WTC11 (cell line): ENCODE measurements at regions not wholly inside any gene's neighbourhood (a gene's known extent, or its start where the extent isn't known, plus 50 kb on each side); places are given as distances from the start of the nearest gene placed in this dataset.

Experiments
- ATAC-seq: fragments of 200-7000 bp; cut with Tn5 transposase; 2 replicates; pipeline ENCODE4 v1.10.0; 2021; ENCODE audit warnings: mild to moderate bottlenecking, moderate library complexity
- CTCF ChIA-PET: fragments of 300-600 bp; sonication (Branson Sonifier 250); formaldehyde crosslinking; loops from one replicate; lab custom pipeline; 2021; ENCODE audit warnings: antibody characterized with exemption; lab: Charles Lee
- POLR2A ChIA-PET: fragments of 350-600 bp; sonication (Branson Sonifier 250); formaldehyde crosslinking; loops from one replicate; lab custom pipeline; 2021; ENCODE audit warnings: antibody characterized with exemption; lab: Charles Lee
- DNase-seq: peaks from one replicate; pipeline ENCODE4 v3.0.0; 2021; ENCODE audit warnings: low spot score
- H3K27ac Mint-ChIP-seq: 2 replicates; pipeline ENCODE4 v1.8.0; 2021; ENCODE audit warnings: mixed read lengths
- H3K27me3 Mint-ChIP-seq: 2 replicates; pipeline ENCODE4 v1.8.0; 2021; ENCODE audit warnings: low read depth, mild to moderate bottlenecking, moderate library complexity, mixed read lengths
- H3K36me3 Mint-ChIP-seq: 2 replicates; pipeline ENCODE4 v1.8.0; 2021; ENCODE audit warnings: mixed read lengths
- H3K4me1 Mint-ChIP-seq: 2 replicates; pipeline ENCODE4 v1.8.0; 2022; ENCODE audit warnings: mixed read lengths
- H3K4me3 Mint-ChIP-seq: 2 replicates; pipeline ENCODE4 v1.8.0; 2021; ENCODE audit warnings: mild to moderate bottlenecking, moderate library complexity, mixed read lengths
- H3K9me3 Mint-ChIP-seq: 2 replicates; pipeline ENCODE4 v1.8.0; 2021; ENCODE audit warnings: mixed read lengths
- CREM ChIP-seq: sonication (generic); formaldehyde crosslinking; IDR thresholded peaks from 2 replicates; pipeline ENCODE4 v1.8.1; 2022; ENCODE audit warnings: mild to moderate bottlenecking, missing genetic modification reagents, moderate library complexity
- ELF4 ChIP-seq: sonication (generic); formaldehyde crosslinking; IDR thresholded peaks from 2 replicates; pipeline ENCODE4 v1.8.1; 2022; ENCODE audit warnings: low read depth, mild to moderate bottlenecking, moderate library complexity, missing genetic modification reagents
- ETV6 ChIP-seq: sonication (generic); formaldehyde crosslinking; IDR thresholded peaks from 2 replicates; pipeline ENCODE4 v1.8.1; 2022; ENCODE audit warnings: mild to moderate bottlenecking, missing genetic modification reagents
- FOXK1 ChIP-seq: sonication (generic); formaldehyde crosslinking; IDR thresholded peaks from 2 replicates; pipeline ENCODE4 v1.8.0; 2022; ENCODE audit warnings: mild to moderate bottlenecking, moderate library complexity, missing genetic modification reagents
- GTF2I ChIP-seq: fragments of 250-450 bp; sonication (Bioruptor Pico); conservative IDR thresholded peaks from 2 replicates; pipeline ENCODE4 v1.4.0; 2021; ENCODE audit warnings: mild to moderate bottlenecking
- JUN ChIP-seq: sonication (generic); formaldehyde crosslinking; IDR thresholded peaks from 2 replicates; pipeline ENCODE4 v1.8.0; 2023; ENCODE audit warnings: mild to moderate bottlenecking, missing genetic modification reagents
- MXD4 ChIP-seq: fragments of 250-450 bp; sonication (Bioruptor Pico); IDR thresholded peaks from 2 replicates; pipeline ENCODE4 v1.8.0; 2021; ENCODE audit warnings: mild to moderate bottlenecking, moderate library complexity, borderline replicate concordance
- NR2C2 ChIP-seq: sonication (generic); formaldehyde crosslinking; IDR thresholded peaks from 2 replicates; pipeline ENCODE4 v1.8.0; 2022; ENCODE audit warnings: mild to moderate bottlenecking, missing genetic modification reagents
- SP1 ChIP-seq: sonication (generic); formaldehyde crosslinking; conservative IDR thresholded peaks from 2 replicates; pipeline ENCODE4 v1.8.1; 2022; ENCODE audit warnings: missing genetic modification reagents
- TCF7 ChIP-seq: sonication (generic); formaldehyde crosslinking; IDR thresholded peaks from 2 replicates; pipeline ENCODE4 v1.8.0; 2022; ENCODE audit warnings: mild to moderate bottlenecking, low read depth, missing genetic modification reagents, moderate library complexity
- ZBTB21 ChIP-seq: sonication (generic); formaldehyde crosslinking; IDR thresholded peaks from 2 replicates; pipeline ENCODE4 v1.8.1; 2023; ENCODE audit warnings: mild to moderate bottlenecking, missing genetic modification reagents, borderline replicate concordance
- ZNF263 ChIP-seq: sonication (generic); formaldehyde crosslinking; IDR thresholded peaks from 2 replicates; pipeline ENCODE4 v1.8.1; 2022; ENCODE audit warnings: low read depth, mild to moderate bottlenecking, moderate library complexity, missing genetic modification reagents
- ZNF671 ChIP-seq: fragments of 250-450 bp; sonication (Bioruptor Pico); IDR thresholded peaks from 2 replicates; pipeline ENCODE4 v1.8.0; 2021; ENCODE audit warnings: mild to moderate bottlenecking
- TF ChIP-seq, protein P1 (sequence below): sonication (generic); formaldehyde crosslinking; IDR thresholded peaks from 2 replicates; pipeline ENCODE4 v1.8.0; 2023; ENCODE audit warnings: missing genetic modification reagents
- TF ChIP-seq, protein P2 (sequence below): sonication (generic); formaldehyde crosslinking; IDR thresholded peaks from 2 replicates; pipeline ENCODE4 v1.8.1; 2022; ENCODE audit warnings: mild to moderate bottlenecking, missing genetic modification reagents, moderate library complexity, borderline replicate concordance
- TF ChIP-seq, protein P3 (sequence below): sonication (generic); formaldehyde crosslinking; IDR thresholded peaks from 2 replicates; pipeline ENCODE4 v1.8.1; 2023; ENCODE audit warnings: mild to moderate bottlenecking, missing genetic modification reagents, moderate library complexity
- TF ChIP-seq, protein P4 (sequence below): sonication (generic); formaldehyde crosslinking; conservative IDR thresholded peaks from 2 replicates; pipeline ENCODE4 v1.8.1; 2023; ENCODE audit warnings: mild to moderate bottlenecking, low read depth, missing genetic modification reagents, moderate library complexity
- TF ChIP-seq, protein P5 (sequence below): fragments of 250-450 bp; sonication (Bioruptor Pico); IDR thresholded peaks from 2 replicates; pipeline ENCODE4 v1.9.0; 2021; ENCODE audit warnings: mild to moderate bottlenecking
- TF ChIP-seq, protein P6 (sequence below): sonication (generic); formaldehyde crosslinking; IDR thresholded peaks from 2 replicates; pipeline ENCODE4 v1.8.1; 2023; ENCODE audit warnings: mild to moderate bottlenecking, missing genetic modification reagents
- TF ChIP-seq, protein P7 (sequence below): sonication (generic); formaldehyde crosslinking; IDR thresholded peaks from 2 replicates; pipeline ENCODE4 v1.8.1; 2022; ENCODE audit warnings: low read depth, missing genetic modification reagents, borderline replicate concordance
- TF ChIP-seq, protein P8 (sequence below): sonication (generic); formaldehyde crosslinking; IDR thresholded peaks from 2 replicates; pipeline ENCODE4 v1.8.1; 2023; ENCODE audit warnings: mild to moderate bottlenecking, missing genetic modification reagents
- TF ChIP-seq, protein P9 (sequence below): sonication (generic); formaldehyde crosslinking; IDR thresholded peaks from 2 replicates; pipeline ENCODE4 v1.8.1; 2023; ENCODE audit warnings: mild to moderate bottlenecking, moderate library complexity, missing genetic modification reagents

DNA sequence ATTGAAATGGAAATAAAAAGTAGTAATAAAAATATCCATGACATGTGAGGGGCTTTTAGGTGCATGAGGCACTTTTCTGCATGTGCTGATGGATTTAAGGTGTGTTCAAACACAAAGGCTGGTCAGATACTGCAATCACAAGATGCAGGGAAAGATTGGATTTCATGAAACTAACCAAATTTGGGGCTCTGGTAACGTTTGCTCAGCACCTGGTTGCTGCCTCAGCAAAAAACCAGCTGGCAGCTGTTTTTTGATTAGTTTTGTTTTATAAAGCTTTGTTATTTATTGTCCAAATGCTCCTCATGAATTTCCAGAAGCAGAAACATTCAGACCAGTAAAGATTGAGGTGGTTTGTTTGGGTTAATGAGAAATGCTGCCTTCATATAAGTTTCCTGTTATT, 195.7 kb upstream of the NRG3 start (continued):
- TF ChIP-seq, protein P1, sequence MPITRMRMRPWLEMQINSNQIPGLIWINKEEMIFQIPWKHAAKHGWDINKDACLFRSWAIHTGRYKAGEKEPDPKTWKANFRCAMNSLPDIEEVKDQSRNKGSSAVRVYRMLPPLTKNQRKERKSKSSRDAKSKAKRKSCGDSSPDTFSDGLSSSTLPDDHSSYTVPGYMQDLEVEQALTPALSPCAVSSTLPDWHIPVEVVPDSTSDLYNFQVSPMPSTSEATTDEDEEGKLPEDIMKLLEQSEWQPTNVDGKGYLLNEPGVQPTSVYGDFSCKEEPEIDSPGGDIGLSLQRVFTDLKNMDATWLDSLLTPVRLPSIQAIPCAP (CRISPR knock-in tag), result no peak
- no peak for TF ChIP-seq JUN (CRISPR knock-in tag)
- no peak for TF ChIP-seq MXD4 (CRISPR knock-in tag)
- TF ChIP-seq, protein P2, sequence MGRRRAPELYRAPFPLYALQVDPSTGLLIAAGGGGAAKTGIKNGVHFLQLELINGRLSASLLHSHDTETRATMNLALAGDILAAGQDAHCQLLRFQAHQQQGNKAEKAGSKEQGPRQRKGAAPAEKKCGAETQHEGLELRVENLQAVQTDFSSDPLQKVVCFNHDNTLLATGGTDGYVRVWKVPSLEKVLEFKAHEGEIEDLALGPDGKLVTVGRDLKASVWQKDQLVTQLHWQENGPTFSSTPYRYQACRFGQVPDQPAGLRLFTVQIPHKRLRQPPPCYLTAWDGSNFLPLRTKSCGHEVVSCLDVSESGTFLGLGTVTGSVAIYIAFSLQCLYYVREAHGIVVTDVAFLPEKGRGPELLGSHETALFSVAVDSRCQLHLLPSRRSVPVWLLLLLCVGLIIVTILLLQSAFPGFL, result no peak
- no peak for TF ChIP-seq ZBTB21 (CRISPR knock-in tag)
- TF ChIP-seq, protein P3, sequence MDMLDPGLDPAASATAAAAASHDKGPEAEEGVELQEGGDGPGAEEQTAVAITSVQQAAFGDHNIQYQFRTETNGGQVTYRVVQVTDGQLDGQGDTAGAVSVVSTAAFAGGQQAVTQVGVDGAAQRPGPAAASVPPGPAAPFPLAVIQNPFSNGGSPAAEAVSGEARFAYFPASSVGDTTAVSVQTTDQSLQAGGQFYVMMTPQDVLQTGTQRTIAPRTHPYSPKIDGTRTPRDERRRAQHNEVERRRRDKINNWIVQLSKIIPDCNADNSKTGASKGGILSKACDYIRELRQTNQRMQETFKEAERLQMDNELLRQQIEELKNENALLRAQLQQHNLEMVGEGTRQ (CRISPR knock-in tag), result no peak
- TF ChIP-seq, protein P4, sequence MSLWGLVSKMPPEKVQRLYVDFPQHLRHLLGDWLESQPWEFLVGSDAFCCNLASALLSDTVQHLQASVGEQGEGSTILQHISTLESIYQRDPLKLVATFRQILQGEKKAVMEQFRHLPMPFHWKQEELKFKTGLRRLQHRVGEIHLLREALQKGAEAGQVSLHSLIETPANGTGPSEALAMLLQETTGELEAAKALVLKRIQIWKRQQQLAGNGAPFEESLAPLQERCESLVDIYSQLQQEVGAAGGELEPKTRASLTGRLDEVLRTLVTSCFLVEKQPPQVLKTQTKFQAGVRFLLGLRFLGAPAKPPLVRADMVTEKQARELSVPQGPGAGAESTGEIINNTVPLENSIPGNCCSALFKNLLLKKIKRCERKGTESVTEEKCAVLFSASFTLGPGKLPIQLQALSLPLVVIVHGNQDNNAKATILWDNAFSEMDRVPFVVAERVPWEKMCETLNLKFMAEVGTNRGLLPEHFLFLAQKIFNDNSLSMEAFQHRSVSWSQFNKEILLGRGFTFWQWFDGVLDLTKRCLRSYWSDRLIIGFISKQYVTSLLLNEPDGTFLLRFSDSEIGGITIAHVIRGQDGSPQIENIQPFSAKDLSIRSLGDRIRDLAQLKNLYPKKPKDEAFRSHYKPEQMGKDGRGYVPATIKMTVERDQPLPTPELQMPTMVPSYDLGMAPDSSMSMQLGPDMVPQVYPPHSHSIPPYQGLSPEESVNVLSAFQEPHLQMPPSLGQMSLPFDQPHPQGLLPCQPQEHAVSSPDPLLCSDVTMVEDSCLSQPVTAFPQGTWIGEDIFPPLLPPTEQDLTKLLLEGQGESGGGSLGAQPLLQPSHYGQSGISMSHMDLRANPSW (CRISPR knock-in tag), result no peak

DNA sequence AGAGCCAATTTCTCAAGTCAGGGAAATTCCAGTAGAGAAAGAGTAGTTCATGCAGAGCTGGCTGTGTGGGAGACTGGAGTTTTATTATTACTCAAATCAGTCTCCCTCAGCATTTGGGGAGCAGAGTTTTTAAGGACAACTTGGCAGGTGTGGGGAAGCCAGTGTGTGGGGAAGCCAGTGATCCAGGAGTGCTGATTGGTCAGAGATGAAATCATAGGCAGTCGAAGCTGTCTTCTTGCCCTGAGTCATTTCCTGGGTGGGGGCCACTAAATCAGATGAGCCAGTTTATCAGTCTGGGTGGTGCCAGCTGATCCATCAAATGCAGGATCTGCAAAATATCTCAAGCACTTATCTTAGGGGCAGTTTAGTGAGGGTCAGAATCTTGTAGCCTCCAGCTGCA, 194.6 kb upstream of the NRG3 start:
- Mint-ChIP-seq H3K36me3 (peaks cover 14% of the 10 kb centered on the region), H3K9me3 (peaks cover 17% of the 10 kb centered on the region), H3K4me3 (no peak overlapping the region), H3K27ac (no peak overlapping the region), H3K27me3 (no peaks in the 10 kb centered on the region), H3K4me1 (peaks cover 12% of the 10 kb centered on the region)
- CTCF ChIA-PET, result no interaction called here
- POLR2A ChIA-PET, result no interaction called here
- no peak for ATAC-seq
- no peak for DNase-seq
- TF ChIP-seq, protein P5, sequence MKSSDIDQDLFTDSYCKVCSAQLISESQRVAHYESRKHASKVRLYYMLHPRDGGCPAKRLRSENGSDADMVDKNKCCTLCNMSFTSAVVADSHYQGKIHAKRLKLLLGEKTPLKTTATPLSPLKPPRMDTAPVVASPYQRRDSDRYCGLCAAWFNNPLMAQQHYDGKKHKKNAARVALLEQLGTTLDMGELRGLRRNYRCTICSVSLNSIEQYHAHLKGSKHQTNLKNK (CRISPR knock-in tag), result no peak
- TF ChIP-seq TCF7 (CRISPR knock-in tag) (no peak), FOXK1 (CRISPR knock-in tag) (no peak), GTF2I (CRISPR knock-in tag) (no peak), CREM (CRISPR knock-in tag) (no peak), ELF4 (no peak), ZNF671 (CRISPR knock-in tag) (no peak), ZNF263 (no peak), SP1 (CRISPR knock-in tag) (no peak), ETV6 (CRISPR knock-in tag) (no peak), NR2C2 (CRISPR knock-in tag) (no peak), JUN (CRISPR knock-in tag) (no peak)
- TF ChIP-seq, protein P3 (CRISPR knock-in tag), result no peak
- TF ChIP-seq, protein P6, sequence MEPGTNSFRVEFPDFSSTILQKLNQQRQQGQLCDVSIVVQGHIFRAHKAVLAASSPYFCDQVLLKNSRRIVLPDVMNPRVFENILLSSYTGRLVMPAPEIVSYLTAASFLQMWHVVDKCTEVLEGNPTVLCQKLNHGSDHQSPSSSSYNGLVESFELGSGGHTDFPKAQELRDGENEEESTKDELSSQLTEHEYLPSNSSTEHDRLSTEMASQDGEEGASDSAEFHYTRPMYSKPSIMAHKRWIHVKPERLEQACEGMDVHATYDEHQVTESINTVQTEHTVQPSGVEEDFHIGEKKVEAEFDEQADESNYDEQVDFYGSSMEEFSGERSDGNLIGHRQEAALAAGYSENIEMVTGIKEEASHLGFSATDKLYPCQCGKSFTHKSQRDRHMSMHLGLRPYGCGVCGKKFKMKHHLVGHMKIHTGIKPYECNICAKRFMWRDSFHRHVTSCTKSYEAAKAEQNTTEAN, result no peak
- TF ChIP-seq, protein P7, sequence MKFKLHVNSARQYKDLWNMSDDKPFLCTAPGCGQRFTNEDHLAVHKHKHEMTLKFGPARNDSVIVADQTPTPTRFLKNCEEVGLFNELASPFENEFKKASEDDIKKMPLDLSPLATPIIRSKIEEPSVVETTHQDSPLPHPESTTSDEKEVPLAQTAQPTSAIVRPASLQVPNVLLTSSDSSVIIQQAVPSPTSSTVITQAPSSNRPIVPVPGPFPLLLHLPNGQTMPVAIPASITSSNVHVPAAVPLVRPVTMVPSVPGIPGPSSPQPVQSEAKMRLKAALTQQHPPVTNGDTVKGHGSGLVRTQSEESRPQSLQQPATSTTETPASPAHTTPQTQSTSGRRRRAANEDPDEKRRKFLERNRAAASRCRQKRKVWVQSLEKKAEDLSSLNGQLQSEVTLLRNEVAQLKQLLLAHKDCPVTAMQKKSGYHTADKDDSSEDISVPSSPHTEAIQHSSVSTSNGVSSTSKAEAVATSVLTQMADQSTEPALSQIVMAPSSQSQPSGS, result no peak
- TF ChIP-seq, protein P8, sequence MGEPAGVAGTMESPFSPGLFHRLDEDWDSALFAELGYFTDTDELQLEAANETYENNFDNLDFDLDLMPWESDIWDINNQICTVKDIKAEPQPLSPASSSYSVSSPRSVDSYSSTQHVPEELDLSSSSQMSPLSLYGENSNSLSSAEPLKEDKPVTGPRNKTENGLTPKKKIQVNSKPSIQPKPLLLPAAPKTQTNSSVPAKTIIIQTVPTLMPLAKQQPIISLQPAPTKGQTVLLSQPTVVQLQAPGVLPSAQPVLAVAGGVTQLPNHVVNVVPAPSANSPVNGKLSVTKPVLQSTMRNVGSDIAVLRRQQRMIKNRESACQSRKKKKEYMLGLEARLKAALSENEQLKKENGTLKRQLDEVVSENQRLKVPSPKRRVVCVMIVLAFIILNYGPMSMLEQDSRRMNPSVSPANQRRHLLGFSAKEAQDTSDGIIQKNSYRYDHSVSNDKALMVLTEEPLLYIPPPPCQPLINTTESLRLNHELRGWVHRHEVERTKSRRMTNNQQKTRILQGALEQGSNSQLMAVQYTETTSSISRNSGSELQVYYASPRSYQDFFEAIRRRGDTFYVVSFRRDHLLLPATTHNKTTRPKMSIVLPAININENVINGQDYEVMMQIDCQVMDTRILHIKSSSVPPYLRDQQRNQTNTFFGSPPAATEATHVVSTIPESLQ (CRISPR knock-in tag), result no peak
- TF ChIP-seq, protein P9, sequence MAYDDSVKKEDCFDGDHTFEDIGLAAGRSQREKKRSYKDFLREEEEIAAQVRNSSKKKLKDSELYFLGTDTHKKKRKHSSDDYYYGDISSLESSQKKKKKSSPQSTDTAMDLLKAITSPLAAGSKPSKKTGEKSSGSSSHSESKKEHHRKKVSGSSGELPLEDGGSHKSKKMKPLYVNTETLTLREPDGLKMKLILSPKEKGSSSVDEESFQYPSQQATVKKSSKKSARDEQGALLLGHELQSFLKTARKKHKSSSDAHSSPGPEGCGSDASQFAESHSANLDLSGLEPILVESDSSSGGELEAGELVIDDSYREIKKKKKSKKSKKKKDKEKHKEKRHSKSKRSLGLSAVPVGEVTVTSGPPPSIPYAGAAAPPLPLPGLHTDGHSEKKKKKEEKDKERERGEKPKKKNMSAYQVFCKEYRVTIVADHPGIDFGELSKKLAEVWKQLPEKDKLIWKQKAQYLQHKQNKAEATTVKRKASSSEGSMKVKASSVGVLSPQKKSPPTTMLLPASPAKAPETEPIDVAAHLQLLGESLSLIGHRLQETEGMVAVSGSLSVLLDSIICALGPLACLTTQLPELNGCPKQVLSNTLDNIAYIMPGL, result no peak
